Gastroesophageal sphincter (tissue), 4 donors: ENCODE measurements at regions not wholly inside any gene's neighbourhood (a gene's known extent, or its start where the extent isn't known, plus 50 kb on each side); places are given as distances from the start of the nearest gene placed in this dataset.

Experiments used
- ATAC-seq: fragments of 150-250 bp; one replicate; pipeline ENCODE4 v1.9.1; 2016; ENCODE audit warnings: mild to moderate bottlenecking, moderate library complexity
- H3K27ac ChIP-seq, 4 donors: fragments of 200-600 bp; sonication (generic) in 3 of 4; 1 replicate in 3 of 4; 2 replicates in 1 of 4; pipeline ENCODE4 v1.5.1; 2016 to 2019
- H3K27me3 ChIP-seq: fragments of 200-600 bp; sonication (generic); one replicate; pipeline ENCODE4 v1.5.1; 2019
- H3K36me3 ChIP-seq, 2 donors: fragments of 200-600 bp; sonication (generic); one replicate each; pipeline ENCODE4 v1.5.1; 2019; ENCODE audit warnings: control low read depth in 1 of 2
- H3K4me1 ChIP-seq, 3 donors: fragments of 200-600 bp; sonication (generic); 1 replicate in 2 of 3; 2 replicates in 1 of 3; pipeline ENCODE4 v1.5.1; 2016 to 2019; ENCODE audit warnings: control low read depth in 2 of 3
- H3K4me3 ChIP-seq, 2 donors: fragments of 200-600 bp; sonication (generic); one replicate each; pipeline ENCODE4 v1.5.1; 2019; ENCODE audit warnings: mild to moderate bottlenecking in 1 of 2, moderate library complexity in 1 of 2
- H3K9me3 ChIP-seq, 3 donors: fragments of 200-600 bp; sonication (generic); one replicate each; pipeline ENCODE4 v1.5.1; 2017 to 2019; ENCODE audit warnings: control low read depth in 2 of 3
- EP300 ChIP-seq: sonication (generic); formaldehyde crosslinking; IDR thresholded peaks from one replicate; pipeline ENCODE4 v1.6.1; 2017; ENCODE audit warnings: antibody characterized with exemption, mild to moderate bottlenecking
- POLR2A ChIP-seq, 2 donors: fragments of 450-650 bp; IDR thresholded peaks; one replicate each; pipeline ENCODE4 v1.6.1; 2017; ENCODE audit warnings: antibody characterized with exemption in 2 of 2, mild to moderate bottlenecking in 2 of 2, moderate library complexity in 1 of 2
- POLR2AphosphoS5 ChIP-seq: sonication (generic); formaldehyde crosslinking; IDR thresholded peaks from one replicate; pipeline ENCODE4 v1.6.1; 2017; ENCODE audit warnings: antibody characterized with exemption
- WGBS, 2 donors: methylation state at CpG; one replicate each; pipeline ENCODE4 v1.1.5; 2018; ENCODE audit warnings: low coverage in 1 of 2; 5-methylcytosine and 5-hydroxymethylcytosine counted together
- TF ChIP-seq, protein P1 (sequence below), 4 experiments: fragments of 200-600 bp in 2 of 4; fragments of 450-650 bp in 2 of 4; sonication (generic) in 1 of 4; IDR thresholded peaks; one replicate each; pipeline ENCODE4 v1.5.1; 2017 to 2019; ENCODE audit warnings: antibody characterized with exemption in 4 of 4, mild to moderate bottlenecking in 2 of 4, moderate library complexity in 2 of 4

- H3K9me3 ChIP-seq, result no peaks in the 10 kb centered on the region
- no peak overlapping the region for H3K27ac ChIP-seq
- 5 to 15% methylated on average over 10 to 11 of the region's 12 CpGs for WGBS, 2 donors
- no peaks in the 10 kb centered on the region for H3K36me3 ChIP-seq
- ATAC-seq, result no peak
- peaks cover 63% of the 10 kb centered on the region for H3K27me3 ChIP-seq
- no peaks in the 10 kb centered on the region for H3K4me1 ChIP-seq
- H3K4me3 ChIP-seq, result no peak overlapping the region
- TF ChIP-seq POLR2AphosphoS5, result no peak
Measured at GRCh38 chr1:34529935-34530859, 224.7 kb upstream of the GJB5 start.

DNA sequence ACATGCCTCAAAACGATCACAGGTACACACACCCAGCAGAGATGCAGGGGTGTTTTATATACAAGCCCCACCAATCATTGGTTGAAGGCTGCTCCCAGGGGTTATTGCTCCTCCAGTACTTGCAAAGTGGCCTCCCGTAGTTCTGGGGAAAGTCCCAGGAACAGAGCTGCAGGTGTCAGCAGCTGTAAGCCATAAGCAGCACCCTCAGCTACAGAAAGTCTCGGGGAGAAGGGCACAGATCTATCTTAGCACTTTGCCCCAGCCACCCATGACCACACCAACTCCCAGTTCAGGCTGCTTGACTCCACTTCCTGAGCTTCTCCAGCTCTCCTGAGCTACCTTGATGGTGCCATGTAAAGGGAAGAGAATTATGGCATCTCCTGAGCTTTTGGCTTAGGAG is 222.7 kb upstream of the GJB5 start:
- H3K27me3 ChIP-seq, result peaks cover 65% of the 10 kb centered on the region
- WGBS, 2 donors, result 17 to 38% methylated on average over 1 to 2 of the region's 3 CpGs
- no peak for ATAC-seq
- no peaks in the 10 kb centered on the region for H3K4me1 ChIP-seq
- H3K36me3 ChIP-seq, result no peaks in the 10 kb centered on the region
- H3K4me3 ChIP-seq, result no peak overlapping the region
- H3K27ac ChIP-seq, result no peak overlapping the region
- no peaks in the 10 kb centered on the region for H3K9me3 ChIP-seq
- TF ChIP-seq POLR2AphosphoS5 (no peak), EP300 (no peak)

DNA sequence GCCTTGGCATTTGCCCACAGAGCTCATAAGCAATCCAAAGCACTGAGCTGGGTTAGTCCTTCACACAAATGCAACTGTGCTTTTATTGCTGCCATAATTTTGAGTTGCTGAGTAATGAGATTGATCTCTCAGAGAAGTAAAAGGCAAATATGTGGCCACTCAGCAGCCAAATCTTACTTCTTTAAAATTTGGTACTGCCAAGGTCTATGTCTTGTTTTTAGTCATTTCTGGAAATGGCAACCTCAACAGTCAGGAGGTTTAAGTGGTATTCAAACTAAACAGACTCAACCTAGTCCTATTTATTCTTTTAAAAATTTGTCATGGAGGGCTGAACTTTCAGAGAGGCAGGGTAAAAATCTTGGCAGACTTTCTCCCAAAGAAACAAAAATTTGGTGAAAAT is 216.4 kb upstream of the GJB5 start:
- ATAC-seq, result no peak
- no peak overlapping the region for H3K4me3 ChIP-seq
- no peaks in the 10 kb centered on the region for H3K4me1 ChIP-seq
- H3K27ac ChIP-seq, result no peak overlapping the region
- peaks cover 39% of the 10 kb centered on the region for H3K27me3 ChIP-seq
- TF ChIP-seq, protein P1, sequence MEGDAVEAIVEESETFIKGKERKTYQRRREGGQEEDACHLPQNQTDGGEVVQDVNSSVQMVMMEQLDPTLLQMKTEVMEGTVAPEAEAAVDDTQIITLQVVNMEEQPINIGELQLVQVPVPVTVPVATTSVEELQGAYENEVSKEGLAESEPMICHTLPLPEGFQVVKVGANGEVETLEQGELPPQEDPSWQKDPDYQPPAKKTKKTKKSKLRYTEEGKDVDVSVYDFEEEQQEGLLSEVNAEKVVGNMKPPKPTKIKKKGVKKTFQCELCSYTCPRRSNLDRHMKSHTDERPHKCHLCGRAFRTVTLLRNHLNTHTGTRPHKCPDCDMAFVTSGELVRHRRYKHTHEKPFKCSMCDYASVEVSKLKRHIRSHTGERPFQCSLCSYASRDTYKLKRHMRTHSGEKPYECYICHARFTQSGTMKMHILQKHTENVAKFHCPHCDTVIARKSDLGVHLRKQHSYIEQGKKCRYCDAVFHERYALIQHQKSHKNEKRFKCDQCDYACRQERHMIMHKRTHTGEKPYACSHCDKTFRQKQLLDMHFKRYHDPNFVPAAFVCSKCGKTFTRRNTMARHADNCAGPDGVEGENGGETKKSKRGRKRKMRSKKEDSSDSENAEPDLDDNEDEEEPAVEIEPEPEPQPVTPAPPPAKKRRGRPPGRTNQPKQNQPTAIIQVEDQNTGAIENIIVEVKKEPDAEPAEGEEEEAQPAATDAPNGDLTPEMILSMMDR (IDR thresholded peaks at IDR 0.05), result no peak
- TF ChIP-seq POLR2A (IDR thresholded peaks at IDR 0.05) (no peak), POLR2AphosphoS5 (no peak), EP300 (no peak)
- no peaks in the 10 kb centered on the region for H3K36me3 ChIP-seq
- peaks cover 0 to 4% (median 0%) of the 10 kb centered on the region in 3 donors for H3K9me3 ChIP-seq

GRCh38 chr1:34547046-34547674 is 207.7 kb upstream of the GJB5 start:
- Histone ChIP-seq H3K27ac (no peak overlapping the region), H3K9me3 (peaks cover 0 to 37% (median 0%) of the 10 kb centered on the region in 3 donors), H3K27me3 (peaks cover 27% of the 10 kb centered on the region), H3K4me1 (no peaks in the 10 kb centered on the region), H3K4me3 (no peak overlapping the region), H3K36me3 (no peaks in the 10 kb centered on the region)
- ATAC-seq, result no peak
- TF ChIP-seq POLR2A (IDR thresholded peaks at IDR 0.05) (no peak), EP300 (no peak), POLR2AphosphoS5 (no peak)
- TF ChIP-seq, protein P1 (IDR thresholded peaks at IDR 0.05), result no peak
- 46 to 51% methylated on average over 3 of the region's 3 CpGs for WGBS, 2 donors

DNA sequence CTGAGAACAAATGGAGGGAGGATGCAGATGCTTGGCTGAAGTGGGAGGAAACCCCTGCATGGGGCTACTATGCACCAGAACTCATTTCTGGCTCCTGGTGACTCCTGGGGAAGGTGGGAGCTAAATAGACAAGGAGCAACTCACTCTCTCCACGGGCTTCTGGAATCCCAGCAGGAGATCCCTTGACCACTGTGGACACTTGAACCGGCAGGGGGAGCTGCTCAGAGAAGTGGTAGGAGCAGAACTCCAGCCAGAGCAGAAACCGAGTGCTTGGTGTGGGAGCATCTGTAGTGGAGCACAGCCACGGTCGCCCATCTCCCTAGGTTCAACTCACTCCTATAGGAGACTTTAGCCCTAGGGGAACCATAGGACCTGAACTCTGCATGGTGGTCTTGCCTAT is 205.6 kb upstream of the GJB5 start:
- H3K27ac ChIP-seq, result no peak overlapping the region
- TF ChIP-seq POLR2AphosphoS5, result no peak
- TF ChIP-seq EP300, result no peak
- TF ChIP-seq, protein P1 (IDR thresholded peaks at IDR 0.05), result no peak
- TF ChIP-seq POLR2A (IDR thresholded peaks at IDR 0.05), result no peak
- no peaks in the 10 kb centered on the region for H3K36me3 ChIP-seq
- WGBS, 2 donors, result 0% methylated on average over 1 of the region's 5 CpGs; no CpG with 5 or more reads in 1 of the 2 donors
- peaks cover 0 to 47% (median 0%) of the 10 kb centered on the region in 3 donors for H3K9me3 ChIP-seq
- peaks cover 27% of the 10 kb centered on the region for H3K27me3 ChIP-seq
- no peak for ATAC-seq
- no peak overlapping the region for H3K4me3 ChIP-seq
- no peaks in the 10 kb centered on the region for H3K4me1 ChIP-seq

- peaks cover 65% of the 10 kb centered on the region for H3K27me3 ChIP-seq
- ATAC-seq, result no peak
- no peaks in the 10 kb centered on the region for H3K4me1 ChIP-seq
- no peak overlapping the region for H3K27ac ChIP-seq
- H3K9me3 ChIP-seq, result peaks cover 0 to 4% (median 0%) of the 10 kb centered on the region in 3 donors
- no peak overlapping the region for H3K4me3 ChIP-seq
- TF ChIP-seq EP300 (no peak), POLR2A (IDR thresholded peaks at IDR 0.05) (no peak), POLR2AphosphoS5 (no peak)
- TF ChIP-seq, protein P1 (IDR thresholded peaks at IDR 0.05), result no peak
- H3K36me3 ChIP-seq, result no peaks in the 10 kb centered on the region
- 55% methylated on average over 3 of the region's 3 CpGs; no CpG with 5 or more reads in 1 of the 2 donors for WGBS, 2 donors
Measured at GRCh38 chr1:34578306-34578705, 176.5 kb upstream of the GJB5 start.
